SH-SY5Y (cell line): ENCODE measurements at regions not wholly inside any gene's neighbourhood (a gene's known extent, or its start where the extent isn't known, plus 50 kb on each side); places are given as distances from the start of the nearest gene placed in this dataset.

Experiments used
- GATA2 ChIP-seq: IDR thresholded peaks from 2 replicates; pipeline ENCODE4 v1.6.1; 2011; ENCODE audit warnings: mild to moderate bottlenecking, low read depth, low read length
- GATA3 ChIP-seq: IDR thresholded peaks from 2 replicates; pipeline ENCODE4 v1.6.1; 2011; ENCODE audit warnings: low read depth, mild to moderate bottlenecking, low read length, moderate library complexity

DNA sequence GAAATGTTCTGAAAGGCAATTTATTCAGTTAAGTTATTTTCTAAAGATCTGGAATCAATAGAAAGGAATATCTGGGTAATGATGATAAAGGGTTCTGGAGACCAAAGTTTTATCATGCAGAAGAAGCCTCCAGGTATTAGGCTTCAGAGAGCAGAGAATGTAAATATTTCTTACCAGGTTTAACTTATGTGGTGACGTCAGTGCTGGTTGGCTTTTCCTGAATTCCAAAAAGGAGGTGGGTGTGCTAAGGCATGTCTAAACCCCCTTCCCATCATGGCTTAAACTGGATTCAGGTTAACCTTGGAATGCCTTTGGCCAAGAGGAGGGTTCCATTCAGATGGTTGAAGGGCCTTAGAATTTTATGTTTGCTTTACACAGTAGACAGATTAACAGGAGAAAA lies 829.9 kb downstream of the NCAM2 start:
- no peak for TF ChIP-seq GATA2
- no peak for TF ChIP-seq GATA3
